Panc1 (cell line): ENCODE measurements at regions not wholly inside any gene's neighbourhood (a gene's known extent, or its start where the extent isn't known, plus 50 kb on each side); places are given as distances from the start of the nearest gene placed in this dataset.

Experiments used
- ATAC-seq: fragments of 200-7000 bp; cut with Tn5 transposase; 2 replicates; pipeline ENCODE4 v1.9.1; 2020; ENCODE audit warnings: mild to moderate bottlenecking, moderate library complexity
- BruUV-seq: library from RNA; stranded (reverse); fragments of 400-500 nt; replicated peaks from 2 replicates; lab custom pipeline; 2021; lab: Mats Ljungman, UMichigan
- CTCF ChIA-PET: fragments of 300-600 bp; sonication (Branson Sonifier 250); formaldehyde crosslinking; loops from one replicate; lab custom pipeline; 2022; ENCODE audit warnings: antibody characterized with exemption; lab: Charles Lee
- POLR2A ChIA-PET: fragments of 300-600 bp; sonication (Branson Sonifier 250); formaldehyde crosslinking; loops from one replicate; lab custom pipeline; 2022; ENCODE audit warnings: antibody characterized with exemption; lab: Charles Lee
- DNase-seq: peaks from one replicate; pipeline ENCODE4 v3.0.0-alpha.2; 2010; ENCODE audit warnings: low read depth, low spot score
- H3K27ac ChIP-seq: 2 replicates; pipeline ENCODE4 v1.5.1; 2011; ENCODE audit warnings: mild to moderate bottlenecking, low read length, inconsistent platforms
- H3K27me3 ChIP-seq: fragments of 200-500 bp; sonication (Bioruptor generic); 2 replicates; pipeline ENCODE4 v1.6.0; 2014; ENCODE audit warnings: low read length, inconsistent platforms; ENCODE audit not compliant: control insufficient read depth, insufficient read depth
- H3K36me3 ChIP-seq: fragments of 200-500 bp; sonication (Bioruptor generic); 2 replicates; pipeline ENCODE4 v1.5.1; 2014; ENCODE audit warnings: inconsistent platforms, mild to moderate bottlenecking, low read length, moderate library complexity; ENCODE audit not compliant: control insufficient read depth, insufficient read depth
- H3K4me1 ChIP-seq: 2 replicates; pipeline ENCODE4 v1.5.1; 2011; ENCODE audit warnings: inconsistent platforms, mild to moderate bottlenecking, low read length, moderate library complexity; ENCODE audit not compliant: control insufficient read depth, insufficient read depth
- H3K4me3 ChIP-seq, 2 experiments: 2 replicates each; pipeline ENCODE4 v1.5.1; 2011 to 2012; ENCODE audit warnings: low read depth in 2 of 2, low read length in 2 of 2, mild to moderate bottlenecking in 2 of 2, inconsistent platforms in 1 of 2, moderate library complexity in 1 of 2
- H3K9me3 ChIP-seq: fragments of 200-500 bp; sonication (Bioruptor generic); 2 replicates; pipeline ENCODE4 v1.5.1; 2014; ENCODE audit warnings: low read depth, mild to moderate bottlenecking, inconsistent platforms, low read length, moderate library complexity; ENCODE audit not compliant: control insufficient read depth, insufficient read depth
- CTCF ChIP-seq: fragments of 450-650 bp; IDR thresholded peaks from 2 replicates; pipeline ENCODE4 v1.5.1; 2017; ENCODE audit warnings: mild to moderate bottlenecking
- POLR2AphosphoS5 ChIP-seq: IDR thresholded peaks from 2 replicates; pipeline ENCODE4 v1.6.1; 2012; ENCODE audit warnings: mild to moderate bottlenecking, low read depth, low read length, moderate library complexity
- REST ChIP-seq, 2 experiments: IDR thresholded peaks; 2 replicates each; pipeline ENCODE4 v1.6.1; 2011 to 2012; ENCODE audit warnings: low read depth in 2 of 2, control low read depth in 1 of 2, low read length in 1 of 2, mild to moderate bottlenecking in 1 of 2, moderate library complexity in 1 of 2; ENCODE audit not compliant: insufficient read depth in 1 of 2
- SIN3A ChIP-seq: IDR thresholded peaks from 2 replicates; pipeline ENCODE4 v1.6.1; 2012; ENCODE audit warnings: low read depth, mild to moderate bottlenecking, low read length, moderate library complexity, borderline replicate concordance; ENCODE audit not compliant: insufficient read depth
- TCF7L2 ChIP-seq: IDR thresholded peaks from 2 replicates; pipeline ENCODE4 v1.6.1; 2011; ENCODE audit warnings: mild to moderate bottlenecking, low read depth, low read length, inconsistent platforms
- in situ Hi-C: cut with HindIII; loops from 2 replicates; pipeline ENCODE4 v1.10.0; 2016; ENCODE audit warnings: low sequenced_read_pairs, low pct_unique_long_range_greater_than_20kb
- intact Hi-C: fragments of 100-400 bp; cut with micrococcal nuclease; formaldehyde crosslinking; loops from one replicate; pipeline ENCODE4 v1.10.0; 2022; ENCODE audit not compliant: unreplicated experiment

- Histone ChIP-seq H3K9me3 (no peaks in the 10 kb centered on the region), H3K36me3 (no peaks in the 10 kb centered on the region), H3K4me3 (no peak overlapping the region), H3K4me1 (peaks cover 3% of the 10 kb centered on the region; the same call in 1 of the 2 replicates), H3K27me3 (no peaks in the 10 kb centered on the region), H3K27ac (no peak overlapping the region)
- no TSS peak for BruUV-seq
- no peak for DNase-seq
- ChIA-PET CTCF (no interaction called here), POLR2A (no interaction called here)
- no peak for ATAC-seq
- intact Hi-C loops (no loop called here), in situ Hi-C loops (no loop called here)
- TF ChIP-seq REST (IDR thresholded peaks at IDR 0.05; ENCODE audit: insufficient read depth in 1 of 2, low read depth in 2 of 2, low read length in 1 of 2) = no peak
- TF ChIP-seq SIN3A = no peak
- TF ChIP-seq POLR2AphosphoS5 = no peak
- no peak for TF ChIP-seq CTCF
- no peak for TF ChIP-seq TCF7L2
Measured at GRCh38 chr5:74322191-74322590, 318.3 kb downstream of the ENC1 start.

GRCh38 chr5:74321326-74321725 is 319.2 kb downstream of the ENC1 start:
- Histone ChIP-seq H3K4me3 (no peak overlapping the region), H3K27me3 (no peaks in the 10 kb centered on the region), H3K4me1 (peaks cover 4% of the 10 kb centered on the region; the same call in 1 of the 2 replicates), H3K27ac (no peak overlapping the region), H3K36me3 (no peaks in the 10 kb centered on the region), H3K9me3 (no peaks in the 10 kb centered on the region)
- ChIA-PET CTCF (no interaction called here), POLR2A (no interaction called here)
- no peak for ATAC-seq
- no peak for DNase-seq
- intact Hi-C loops = no loop called here
- TF ChIP-seq SIN3A (no peak), TCF7L2 (no peak), POLR2AphosphoS5 (no peak), REST (IDR thresholded peaks at IDR 0.05; ENCODE audit: insufficient read depth in 1 of 2, low read depth in 2 of 2, low read length in 1 of 2) (no peak)
- in situ Hi-C loops = no loop called here
- no TSS peak for BruUV-seq
